GM13976 (cell line): ENCODE measurements at regions not wholly inside any gene's neighbourhood (a gene's known extent, or its start where the extent isn't known, plus 50 kb on each side); places are given as distances from the start of the nearest gene placed in this dataset.

Experiments
- DNase-seq: peaks from one replicate; pipeline ENCODE4 v3.0.0; 2012; ENCODE audit warnings: low spot score
- CTCF ChIP-seq: IDR thresholded peaks from 2 replicates; pipeline ENCODE4 v1.5.1; 2012; ENCODE audit warnings: borderline replicate concordance, mild to moderate bottlenecking; ENCODE audit not compliant: insufficient read depth; ENCODE audit errors: extremely low read depth, missing control alignments, control extremely low read depth
- in situ Hi-C: fragments of 300-500 bp; cut with MboI; formaldehyde crosslinking; loops from one replicate; pipeline ENCODE4 v1.12.0; 2022; ENCODE audit warnings: low sequenced_read_pairs, mixed read lengths, inconsistent platforms; ENCODE audit not compliant: unreplicated experiment

DNA sequence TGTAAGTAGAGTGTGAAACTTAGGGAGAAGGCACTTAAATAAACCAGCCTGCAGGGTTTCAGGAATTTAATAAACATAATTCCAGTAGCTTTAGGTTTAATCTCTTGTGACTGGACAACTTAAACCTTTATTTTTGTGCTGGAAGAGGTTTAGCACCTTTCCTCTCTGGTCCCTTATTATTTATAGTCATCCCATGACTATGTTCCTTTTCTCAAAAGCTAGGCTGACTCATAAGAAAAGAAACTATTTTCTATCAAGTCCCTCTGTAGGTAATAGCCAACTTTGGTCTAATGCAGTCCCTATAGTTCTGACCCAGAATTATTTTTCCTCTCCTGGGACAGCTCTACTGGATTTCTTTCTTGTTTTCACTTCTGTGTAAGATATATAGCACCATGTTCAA is 588.9 kb downstream of the NR2F1-AS1 start:
- in situ Hi-C loops, result no loop called here

GRCh38 chr5:92991581-92992067 is 589.4 kb downstream of the NR2F1-AS1 start:
- DNase-seq, result no peak
- no peak for TF ChIP-seq CTCF
- in situ Hi-C loops, result no loop called here

More for the DNA sequence above, 588.9 kb downstream of the NR2F1-AS1 start:
- no peak for TF ChIP-seq CTCF
- no peak for DNase-seq

DNA sequence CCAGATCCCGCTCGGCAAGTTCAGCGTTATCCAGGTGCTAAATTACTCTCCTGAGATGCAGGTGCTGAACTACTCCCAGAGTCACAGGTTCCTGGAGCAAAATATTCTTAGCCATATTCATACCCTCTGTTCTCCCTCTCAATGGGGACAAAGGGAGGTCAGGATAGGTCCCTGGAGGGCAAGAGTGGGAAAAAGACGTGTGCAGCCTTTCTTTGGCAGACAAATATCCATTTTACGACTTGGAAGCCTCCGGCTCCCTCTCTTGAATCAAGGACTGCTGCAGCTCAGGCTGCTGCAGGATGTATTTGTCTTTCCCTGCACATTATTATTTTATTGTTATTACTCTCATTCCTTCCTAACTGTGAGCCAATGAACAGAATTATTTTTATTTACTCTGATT is 590.2 kb downstream of the NR2F1-AS1 start:
- in situ Hi-C loops, result no loop called here
- TF ChIP-seq CTCF, result no peak
- no peak for DNase-seq

- in situ Hi-C loops, result no loop called here
- no peak for TF ChIP-seq CTCF
- DNase-seq, result no peak
Observed at GRCh38 chr5:92981001-92981400, 600.0 kb downstream of the NR2F1-AS1 start.

- no peak for DNase-seq
- TF ChIP-seq CTCF, result no peak
- in situ Hi-C loops, result no loop called here
Observed at GRCh38 chr5:92980491-92980890, 600.5 kb downstream of the NR2F1-AS1 start.

- TF ChIP-seq CTCF, result no peak
- in situ Hi-C loops, result no loop called here
- DNase-seq, result no peak
Observed at GRCh38 chr5:92979716-92980115, 601.3 kb downstream of the NR2F1-AS1 start.

DNA sequence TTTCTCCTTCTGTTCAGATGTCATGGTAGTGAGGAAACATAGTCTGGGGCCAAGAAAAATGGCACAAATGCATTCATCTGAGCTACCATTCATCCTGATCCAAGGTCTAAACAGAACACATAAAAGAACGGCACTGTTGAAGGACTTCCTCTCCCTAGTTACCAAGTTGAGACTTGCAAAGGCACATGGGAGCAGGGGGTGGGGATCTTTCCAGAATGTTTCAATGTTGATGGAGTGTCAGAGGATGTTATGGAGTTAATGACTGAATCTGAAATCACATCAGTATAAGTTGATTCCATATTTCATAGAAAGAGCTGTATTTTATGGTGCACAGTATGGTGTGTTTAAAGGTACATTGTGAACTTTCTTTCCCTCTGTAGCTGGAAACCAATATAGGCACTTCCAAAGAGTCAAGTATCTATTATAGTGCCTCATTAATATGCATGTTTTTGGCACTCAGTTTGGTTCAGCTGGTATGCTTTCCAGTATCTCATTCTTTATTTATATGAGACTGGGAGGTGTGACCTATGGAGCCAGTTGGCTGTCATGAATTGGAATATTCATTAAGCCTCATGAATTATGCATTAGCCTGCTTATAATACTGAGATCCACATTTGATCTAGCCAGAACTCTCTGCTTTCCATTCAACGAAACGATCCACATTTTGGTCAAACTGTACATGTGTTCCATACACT is 603.0 kb downstream of the NR2F1-AS1 start:
- TF ChIP-seq CTCF, result no peak
- DNase-seq, result no peak
- in situ Hi-C loops, result no loop called here
